Large intestine (tissue), 3 donors: ENCODE measurements at regions not wholly inside any gene's neighbourhood (a gene's known extent, or its start where the extent isn't known, plus 50 kb on each side); places are given as distances from the start of the nearest gene placed in this dataset.
"Not testable (repeated sequence)": the region's sequence is repeated elsewhere in the genome, so short reads cannot be mapped to it uniquely, and the experiment has no call there.

Source experiments
- DNase-seq, 2 donors: peaks; one replicate each; pipeline versions ENCODE4 v3.0.0 to v3.0.0-alpha.2; 2013
- H3K27ac ChIP-seq: one replicate; pipeline ENCODE4 v1.5.1; 2013; ENCODE audit warnings: low read length
- H3K27me3 ChIP-seq: 2 replicates; pipeline ENCODE4 v1.6.1; 2013; ENCODE audit warnings: low read length; ENCODE audit not compliant: control insufficient read depth, insufficient read depth
- H3K36me3 ChIP-seq: 2 replicates; pipeline ENCODE4 v1.6.1; 2013; ENCODE audit warnings: low read length; ENCODE audit not compliant: control insufficient read depth, insufficient read depth
- H3K4me1 ChIP-seq: one replicate; pipeline ENCODE4 v1.6.1; 2013; ENCODE audit warnings: low read length; ENCODE audit not compliant: control insufficient read depth, insufficient read depth
- H3K4me3 ChIP-seq: one replicate; pipeline ENCODE4 v1.5.1; 2013; ENCODE audit warnings: low read length
- H3K9me3 ChIP-seq: one replicate; pipeline ENCODE4 v1.6.1; 2013; ENCODE audit warnings: mild to moderate bottlenecking, low read depth, low read length, moderate library complexity; ENCODE audit not compliant: control insufficient read depth
- WGBS: methylation state at CpG from one replicate; pipeline ENCODE4 v1.1.5; 2013; ENCODE audit warnings: low lambda C conversion rate; ENCODE audit not compliant: insufficient coverage; 5-methylcytosine and 5-hydroxymethylcytosine counted together

DNA sequence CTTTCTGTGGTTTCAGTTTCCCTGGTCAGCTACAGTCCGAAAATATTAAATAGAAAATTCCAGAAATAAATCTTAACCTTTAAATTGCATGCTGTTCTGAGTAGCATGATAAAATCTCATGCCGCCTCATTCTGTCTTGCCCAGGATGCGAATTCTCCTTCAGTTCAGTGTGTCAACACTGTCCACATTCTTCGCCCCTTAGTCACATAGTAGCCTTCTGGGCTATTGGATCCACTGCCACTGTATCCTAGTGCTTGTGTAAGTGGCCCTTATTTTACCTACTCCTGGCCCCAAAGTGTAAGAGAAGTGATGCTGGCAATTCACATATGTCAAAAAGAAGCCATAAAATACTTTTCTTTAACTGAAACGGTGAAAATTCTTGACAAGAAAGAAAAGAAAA lies 129.6 kb downstream of the ZWINT start:
- Histone ChIP-seq H3K27me3 (no peaks in the 10 kb centered on the region), H3K9me3 (no peaks in the 10 kb centered on the region), H3K4me1 (no peaks in the 10 kb centered on the region), H3K27ac (no peak overlapping the region), H3K4me3 (no peak overlapping the region), H3K36me3 (no peaks in the 10 kb centered on the region)
- DNase-seq: no peak
- whole genome bisulfite sequencing: 88% methylated on average over 1 of the region's 5 CpGs

DNA sequence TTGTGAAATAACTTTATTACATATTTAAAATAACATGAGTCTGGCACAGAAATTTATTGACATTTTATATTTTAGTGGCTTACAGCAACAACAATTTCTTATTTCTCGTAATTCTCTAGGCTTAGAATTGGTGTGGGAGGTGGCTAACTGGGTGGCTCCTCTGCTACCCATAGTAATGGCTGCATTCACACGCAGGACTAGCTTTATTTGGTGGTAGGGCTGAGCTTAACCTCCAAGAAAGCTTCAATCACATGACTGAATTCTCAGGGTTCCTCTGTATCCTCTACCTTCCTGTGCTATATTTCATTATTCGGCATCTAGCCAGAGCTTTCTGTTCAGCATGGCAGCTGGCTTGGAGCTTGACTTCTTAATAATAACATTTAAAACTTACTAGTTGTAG lies 138.8 kb downstream of the ZWINT start:
- DNase-seq: no peak
- Histone ChIP-seq H3K4me1 (no peaks in the 10 kb centered on the region), H3K9me3 (no peaks in the 10 kb centered on the region), H3K27me3 (no peaks in the 10 kb centered on the region), H3K36me3 (no peaks in the 10 kb centered on the region), H3K4me3 (no peak overlapping the region), H3K27ac (no peak overlapping the region)
- WGBS: no CpG with 5 or more reads among the region's 3 CpGs

DNA sequence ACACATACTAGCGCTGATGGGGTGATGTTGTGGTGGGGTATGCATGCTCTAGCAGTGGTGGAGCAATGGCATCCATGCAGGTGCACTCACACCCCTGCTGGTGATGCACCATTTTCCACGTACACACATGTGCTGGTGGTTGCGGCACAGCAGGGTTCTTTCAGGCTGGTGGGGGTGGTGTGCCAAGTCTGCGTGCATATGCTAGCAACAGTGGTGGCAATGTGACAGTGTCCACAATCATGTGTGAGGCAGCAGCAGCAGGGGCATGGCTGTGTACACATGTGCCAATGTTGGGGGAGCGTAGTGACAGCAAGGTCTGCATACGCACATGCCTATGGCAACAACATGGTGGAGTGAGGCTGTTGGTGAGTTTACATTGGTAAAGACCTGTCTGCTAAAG lies 148.1 kb downstream of the ZWINT start:
- no peaks in the 10 kb centered on the region for H3K27me3 ChIP-seq
- no CpG with 5 or more reads among the region's 6 CpGs for WGBS
- no peak overlapping the region for H3K27ac ChIP-seq
- no peaks in the 10 kb centered on the region for H3K36me3 ChIP-seq
- no peak overlapping the region for H3K4me3 ChIP-seq
- DNase-seq: no peak
- H3K9me3 ChIP-seq: no peaks in the 10 kb centered on the region
- no peaks in the 10 kb centered on the region for H3K4me1 ChIP-seq

DNA sequence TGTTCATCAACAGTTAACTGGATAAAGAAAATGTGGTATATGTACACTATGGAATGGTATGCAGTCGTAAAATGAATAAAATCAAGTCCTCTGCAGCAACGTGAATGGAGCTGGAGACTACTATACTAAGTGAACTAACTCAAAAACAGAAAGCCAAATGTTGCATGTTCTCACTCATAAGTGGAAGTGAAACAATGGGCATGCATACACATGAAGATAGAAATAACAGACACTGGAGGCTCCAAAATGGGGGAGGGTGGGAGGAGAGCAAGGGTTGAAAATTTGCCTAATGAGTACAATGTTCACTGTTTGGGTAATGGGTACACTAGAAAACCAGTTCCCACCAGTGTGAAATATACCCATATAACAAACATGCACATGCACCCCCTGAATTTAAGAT lies 179.5 kb downstream of the ZWINT start:
- H3K4me3 ChIP-seq: no peak overlapping the region
- no peaks in the 10 kb centered on the region for H3K4me1 ChIP-seq
- no peaks in the 10 kb centered on the region for H3K27me3 ChIP-seq
- H3K27ac ChIP-seq: no peak overlapping the region
- DNase-seq: no peak
- WGBS: no CpG with 5 or more reads among the region's 2 CpGs
- H3K36me3 ChIP-seq: no peaks in the 10 kb centered on the region
- no peaks in the 10 kb centered on the region for H3K9me3 ChIP-seq

DNA sequence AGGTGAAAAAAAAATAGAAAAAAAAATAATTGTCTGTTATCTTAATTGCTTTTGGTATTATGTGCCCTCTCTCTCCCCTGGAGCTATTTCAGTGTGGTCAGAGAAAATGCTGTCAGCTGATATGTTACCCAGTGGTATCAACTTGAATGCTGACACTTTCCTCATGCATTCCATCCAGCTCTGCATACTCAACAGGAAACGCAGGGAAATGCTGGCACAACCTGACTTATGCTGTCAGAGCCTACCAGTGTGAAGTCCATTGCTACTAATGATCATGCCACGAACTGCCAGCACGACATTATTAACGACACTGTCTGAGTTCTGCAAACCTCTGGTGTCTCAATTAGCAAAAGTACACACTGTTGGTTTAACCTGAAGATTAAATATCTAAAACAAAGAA lies 182.8 kb downstream of the ZWINT start:
- no peaks in the 10 kb centered on the region for H3K4me1 ChIP-seq
- no CpG with 5 or more reads among the region's 4 CpGs for WGBS
- H3K27ac ChIP-seq: no peak overlapping the region
- DNase-seq: no peak
- H3K9me3 ChIP-seq: no peaks in the 10 kb centered on the region
- H3K36me3 ChIP-seq: no peaks in the 10 kb centered on the region
- H3K27me3 ChIP-seq: no peaks in the 10 kb centered on the region
- H3K4me3 ChIP-seq: no peak overlapping the region

DNA sequence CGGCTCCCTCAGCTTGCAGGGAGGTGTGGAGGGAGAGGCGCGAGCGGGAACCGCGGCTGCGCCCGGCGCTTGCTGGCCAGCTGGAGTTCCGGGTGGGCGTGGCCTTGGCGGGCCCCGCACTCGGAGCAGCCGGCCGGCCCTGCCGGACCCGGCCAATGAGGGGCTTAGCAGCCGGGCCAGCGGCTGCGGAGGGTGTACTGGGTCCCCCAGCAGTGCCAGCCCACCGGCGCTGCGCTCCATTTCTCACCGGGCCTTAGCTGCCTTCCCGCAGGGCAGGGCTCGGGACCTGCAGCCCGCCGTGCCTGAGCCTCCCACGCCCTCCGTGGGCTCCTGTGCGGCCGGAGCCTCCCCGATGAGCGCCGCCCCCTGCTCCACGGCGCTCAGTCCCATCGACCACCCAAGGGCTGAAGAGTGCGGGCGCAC lies 206.0 kb downstream of the ZWINT start:
- not testable (repeated sequence) for DNase-seq
- no CpG with 5 or more reads among the region's 41 CpGs for WGBS

DNA sequence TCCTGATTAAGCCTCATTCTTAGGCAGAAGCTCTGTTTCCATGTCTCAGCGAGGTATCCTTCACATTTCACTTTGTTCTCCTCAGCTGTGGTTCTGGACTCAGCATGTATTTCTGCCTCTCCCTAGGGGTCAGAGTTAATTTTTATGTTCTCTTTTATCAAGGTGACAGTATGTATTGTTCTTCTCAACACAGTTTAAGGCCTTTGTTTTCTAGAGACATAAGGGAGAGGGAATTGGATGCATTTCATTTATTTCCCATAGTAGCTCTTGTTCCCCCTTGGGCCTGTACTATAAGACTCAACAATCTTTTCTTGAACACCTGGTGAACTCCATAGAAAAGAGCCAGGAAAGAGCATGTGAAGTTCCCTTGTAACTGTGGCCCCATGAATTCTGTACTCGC lies 214.3 kb downstream of the ZWINT start:
- DNase-seq: no peak
- Histone ChIP-seq H3K27me3 (no peaks in the 10 kb centered on the region), H3K9me3 (no peaks in the 10 kb centered on the region), H3K27ac (no peak overlapping the region), H3K4me1 (no peaks in the 10 kb centered on the region), H3K36me3 (no peaks in the 10 kb centered on the region), H3K4me3 (no peak overlapping the region)
- WGBS: 100% methylated on average over 1 of the region's 2 CpGs

More for the DNA sequence above, 206.0 kb downstream of the ZWINT start:
- H3K27me3 ChIP-seq, H3K27ac ChIP-seq, H3K9me3 ChIP-seq, H3K36me3 ChIP-seq, H3K4me3 ChIP-seq, H3K4me1 ChIP-seq: not testable (repeated sequence)

DNA sequence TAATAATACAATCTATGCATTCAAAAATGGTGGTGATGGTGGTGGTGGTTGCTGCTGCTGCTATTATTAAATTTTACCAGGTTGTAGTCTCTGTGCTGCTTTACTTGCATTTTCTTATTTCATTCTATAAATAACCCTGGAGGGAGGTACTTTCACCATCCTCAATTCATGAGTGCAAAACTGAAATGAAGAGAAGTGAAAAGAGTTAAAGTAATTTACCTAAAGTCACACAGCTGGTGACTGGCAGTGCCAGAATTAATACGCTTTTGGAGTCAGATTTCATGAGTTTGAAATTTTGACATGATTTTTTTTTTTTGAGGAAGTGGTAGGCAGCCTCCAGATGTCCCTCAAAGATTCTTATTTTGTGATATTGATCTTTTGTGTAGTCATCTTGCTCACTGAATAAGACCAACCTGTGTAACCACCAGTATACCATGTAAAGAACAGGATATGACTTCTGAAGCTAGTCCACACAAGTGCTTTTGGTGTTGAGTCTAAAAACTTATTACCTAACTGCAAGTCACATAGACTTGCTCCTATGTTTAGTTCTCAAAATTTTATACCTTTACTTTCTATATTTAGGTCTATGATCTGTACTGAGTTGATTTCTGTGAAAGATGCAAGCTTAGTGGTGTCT lies 218.8 kb downstream of the ZWINT start:
- Histone ChIP-seq H3K36me3 (no peaks in the 10 kb centered on the region), H3K9me3 (no peaks in the 10 kb centered on the region), H3K4me3 (no peak overlapping the region), H3K27ac (no peak overlapping the region), H3K27me3 (no peaks in the 10 kb centered on the region), H3K4me1 (no peaks in the 10 kb centered on the region)
- WGBS: no CpG with 5 or more reads among the region's 1 CpG
- DNase-seq: no peak

DNA sequence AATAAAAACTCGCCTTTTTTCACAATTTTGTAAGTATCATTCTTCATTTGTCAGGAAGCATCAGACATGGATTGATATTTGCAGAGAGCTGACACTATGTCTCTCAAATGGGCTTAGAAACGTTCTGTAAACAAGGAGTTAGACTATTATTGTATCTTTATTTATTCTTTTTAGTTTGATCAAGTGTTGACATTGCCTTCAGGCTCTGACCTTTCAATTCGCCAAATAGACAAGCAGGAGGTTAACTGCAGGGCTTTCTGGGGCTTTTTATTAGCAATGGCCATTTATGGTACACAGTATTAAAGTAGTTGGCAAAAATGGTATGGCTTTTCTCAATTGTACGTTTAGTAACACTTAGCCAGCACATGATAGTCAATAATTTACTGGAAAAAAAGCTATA lies 221.7 kb downstream of the ZWINT start:
- Histone ChIP-seq H3K4me1 (no peaks in the 10 kb centered on the region), H3K27me3 (no peaks in the 10 kb centered on the region), H3K27ac (no peak overlapping the region), H3K9me3 (no peaks in the 10 kb centered on the region), H3K4me3 (no peak overlapping the region), H3K36me3 (no peaks in the 10 kb centered on the region)
- WGBS: 75% methylated on average over 2 of the region's 4 CpGs
- no peak for DNase-seq

DNA sequence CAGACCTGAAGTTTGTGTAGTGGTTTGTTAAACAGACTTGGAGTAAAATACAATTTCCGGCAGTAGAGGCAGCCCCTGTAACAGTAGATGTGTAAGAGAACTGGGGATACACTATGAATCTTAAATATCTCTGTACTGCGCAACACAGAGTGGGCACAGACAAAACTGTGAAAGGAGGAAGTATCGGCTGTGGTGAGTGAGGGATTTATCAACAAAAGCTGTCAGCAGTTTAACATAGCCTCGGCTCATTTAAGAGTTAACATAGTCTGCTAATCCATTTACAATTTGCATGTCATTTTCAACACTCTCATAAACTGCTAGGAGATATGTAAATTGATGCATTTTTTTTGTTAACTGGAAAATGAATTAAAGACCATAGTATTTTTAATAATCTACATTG lies 225.2 kb downstream of the ZWINT start:
- no peak overlapping the region for H3K27ac ChIP-seq
- no peaks in the 10 kb centered on the region for H3K9me3 ChIP-seq
- WGBS: 73% methylated on average over 2 of the region's 4 CpGs
- no peaks in the 10 kb centered on the region for H3K4me1 ChIP-seq
- no peak for DNase-seq
- no peaks in the 10 kb centered on the region for H3K27me3 ChIP-seq
- H3K36me3 ChIP-seq: no peaks in the 10 kb centered on the region
- no peak overlapping the region for H3K4me3 ChIP-seq

DNA sequence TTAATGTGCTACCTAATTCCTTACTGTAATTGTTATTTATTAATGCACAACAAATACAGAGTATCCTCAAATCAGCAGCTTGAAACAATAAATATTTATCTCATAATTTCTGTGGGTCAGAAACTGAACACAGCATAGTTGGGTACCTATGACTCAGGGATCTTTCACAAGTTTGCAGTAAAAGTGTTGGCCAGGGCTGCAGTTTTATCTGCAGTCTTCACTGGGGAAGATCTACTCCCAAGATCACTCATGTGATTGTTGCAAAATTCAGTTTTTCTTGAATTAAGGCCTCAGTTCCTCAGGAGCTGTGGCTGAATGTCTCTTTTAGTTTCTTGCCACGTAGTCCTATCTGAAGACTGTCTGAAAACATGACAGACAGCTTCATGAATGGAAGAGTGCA lies 237.8 kb downstream of the ZWINT start:
- Histone ChIP-seq H3K27ac (no peak overlapping the region), H3K27me3 (no peaks in the 10 kb centered on the region), H3K4me1 (no peaks in the 10 kb centered on the region), H3K36me3 (no peaks in the 10 kb centered on the region), H3K9me3 (peaks cover 3% of the 10 kb centered on the region), H3K4me3 (no peak overlapping the region)
- peak in 1 of 2 donors; percentile 4 for DNase-seq
- WGBS: no CpG with 5 or more reads among the region's 1 CpG
